ENCODE measurements at regions not wholly inside any gene's neighbourhood (a gene's known extent, or its start where the extent isn't known, plus 50 kb on each side); places are given as distances from the start of the nearest gene placed in this dataset.

DNA sequence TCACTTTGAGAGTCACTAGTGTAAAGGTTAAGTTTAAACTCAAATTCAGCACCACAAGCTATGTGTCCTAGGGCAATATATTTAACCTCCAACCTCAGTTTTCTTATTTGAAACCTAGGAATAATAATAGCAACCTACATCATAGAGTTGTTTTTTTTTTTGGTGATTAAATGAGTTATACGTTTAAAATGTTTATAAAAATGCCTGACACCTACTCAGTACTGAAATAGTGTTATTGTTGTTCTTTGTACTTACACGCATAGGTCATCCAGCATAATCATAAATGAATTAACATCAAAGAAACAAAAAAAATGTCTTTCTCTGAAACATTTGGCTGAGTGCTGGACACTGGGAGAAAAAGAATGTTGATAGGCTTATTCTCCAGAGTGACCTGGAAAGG lies 266.8 kb upstream of the PRMT6 start:
- DNase-seq = no peak
- ChIA-PET CTCF (no interaction called here), POLR2A (no interaction called here)
- H3K27me3 ChIP-seq (replicated peaks; ENCODE audit: control insufficient read depth, insufficient read depth, low read length) = no peaks in the 10 kb centered on the region
- no peak overlapping the region for H3K27ac Mint-ChIP-seq (ENCODE audit: unreplicated experiment)
- H3K4me1 ChIP-seq = no peaks in the 10 kb centered on the region
- TF ChIP-seq, protein P1, sequence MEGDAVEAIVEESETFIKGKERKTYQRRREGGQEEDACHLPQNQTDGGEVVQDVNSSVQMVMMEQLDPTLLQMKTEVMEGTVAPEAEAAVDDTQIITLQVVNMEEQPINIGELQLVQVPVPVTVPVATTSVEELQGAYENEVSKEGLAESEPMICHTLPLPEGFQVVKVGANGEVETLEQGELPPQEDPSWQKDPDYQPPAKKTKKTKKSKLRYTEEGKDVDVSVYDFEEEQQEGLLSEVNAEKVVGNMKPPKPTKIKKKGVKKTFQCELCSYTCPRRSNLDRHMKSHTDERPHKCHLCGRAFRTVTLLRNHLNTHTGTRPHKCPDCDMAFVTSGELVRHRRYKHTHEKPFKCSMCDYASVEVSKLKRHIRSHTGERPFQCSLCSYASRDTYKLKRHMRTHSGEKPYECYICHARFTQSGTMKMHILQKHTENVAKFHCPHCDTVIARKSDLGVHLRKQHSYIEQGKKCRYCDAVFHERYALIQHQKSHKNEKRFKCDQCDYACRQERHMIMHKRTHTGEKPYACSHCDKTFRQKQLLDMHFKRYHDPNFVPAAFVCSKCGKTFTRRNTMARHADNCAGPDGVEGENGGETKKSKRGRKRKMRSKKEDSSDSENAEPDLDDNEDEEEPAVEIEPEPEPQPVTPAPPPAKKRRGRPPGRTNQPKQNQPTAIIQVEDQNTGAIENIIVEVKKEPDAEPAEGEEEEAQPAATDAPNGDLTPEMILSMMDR (IDR thresholded peaks at IDR 0.05; ENCODE audit: insufficient read depth in 1 of 2, low read depth in 1 of 2, low read length in 1 of 2, severe bottlenecking in 1 of 2, unreplicated experiment in 1 of 2) = no peak
- H3K27me3 Mint-ChIP-seq (ENCODE audit: insufficient read depth, unreplicated experiment) = peaks cover 2% of the 10 kb centered on the region
- intact Hi-C loops (cut with micrococcal nuclease; ENCODE audit: unreplicated experiment) = no loop called here
- H3K36me3 ChIP-seq (ENCODE audit: control insufficient read depth, insufficient read depth, low read length) = no peaks in the 10 kb centered on the region
- H3K36me3 Mint-ChIP-seq (ENCODE audit: insufficient read depth, unreplicated experiment) = no peaks in the 10 kb centered on the region
- H3K9me3 Mint-ChIP-seq (ENCODE audit: unreplicated experiment) = no peaks in the 10 kb centered on the region
- BruUV-seq (replicated peaks) = no TSS peak
- no peaks in the 10 kb centered on the region for H3K9me3 ChIP-seq
- no peaks in the 10 kb centered on the region for H3K4me1 Mint-ChIP-seq (ENCODE audit: low read depth, unreplicated experiment)
- H3K4me3 ChIP-seq (ENCODE audit: low read depth, low read length) = no peak overlapping the region
- no peak overlapping the region for H3K4me3 Mint-ChIP-seq (ENCODE audit: unreplicated experiment)

DNA sequence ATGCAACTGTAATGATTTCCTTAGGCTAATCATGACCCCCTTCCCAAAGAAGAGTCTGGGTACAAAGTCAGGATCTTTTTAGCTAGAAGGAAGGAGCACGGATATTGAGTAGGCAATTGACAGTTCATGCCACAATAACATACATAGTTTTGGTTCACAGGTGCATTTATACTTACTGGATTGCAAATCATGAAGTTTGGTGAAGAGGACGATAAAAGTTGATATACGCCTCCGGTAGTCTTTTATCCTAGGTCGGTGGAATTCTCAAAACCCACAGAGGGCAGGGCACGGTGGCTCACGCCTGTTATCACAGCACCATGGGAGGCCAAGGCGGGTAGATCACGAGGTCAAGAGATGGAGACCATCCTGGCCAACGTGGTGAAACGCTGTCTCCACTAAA lies 265.4 kb upstream of the PRMT6 start:
- DNase-seq = no peak
- CTCF ChIA-PET = no interaction called here
- Histone ChIP-seq H3K4me1 (no peaks in the 10 kb centered on the region), H3K27me3 (replicated peaks; ENCODE audit: control insufficient read depth, insufficient read depth, low read length) (no peaks in the 10 kb centered on the region), H3K36me3 (ENCODE audit: control insufficient read depth, insufficient read depth, low read length) (no peaks in the 10 kb centered on the region), H3K4me3 (ENCODE audit: low read depth, low read length) (no peak overlapping the region), H3K9me3 (no peaks in the 10 kb centered on the region)
- Mint-ChIP-seq H3K4me3 (ENCODE audit: unreplicated experiment) (no peak overlapping the region), H3K9me3 (ENCODE audit: unreplicated experiment) (no peaks in the 10 kb centered on the region), H3K27ac (ENCODE audit: unreplicated experiment) (no peak overlapping the region), H3K4me1 (ENCODE audit: low read depth, unreplicated experiment) (no peaks in the 10 kb centered on the region), H3K36me3 (ENCODE audit: insufficient read depth, unreplicated experiment) (no peaks in the 10 kb centered on the region), H3K27me3 (ENCODE audit: insufficient read depth, unreplicated experiment) (peaks cover 2% of the 10 kb centered on the region)
- intact Hi-C loops (cut with micrococcal nuclease; ENCODE audit: unreplicated experiment) = no loop called here
- no TSS peak for BruUV-seq (replicated peaks)
- POLR2A ChIA-PET = no interaction called here
- TF ChIP-seq, protein P1 (IDR thresholded peaks at IDR 0.05; ENCODE audit: insufficient read depth in 1 of 2, low read depth in 1 of 2, low read length in 1 of 2, severe bottlenecking in 1 of 2, unreplicated experiment in 1 of 2) = no peak

DNA sequence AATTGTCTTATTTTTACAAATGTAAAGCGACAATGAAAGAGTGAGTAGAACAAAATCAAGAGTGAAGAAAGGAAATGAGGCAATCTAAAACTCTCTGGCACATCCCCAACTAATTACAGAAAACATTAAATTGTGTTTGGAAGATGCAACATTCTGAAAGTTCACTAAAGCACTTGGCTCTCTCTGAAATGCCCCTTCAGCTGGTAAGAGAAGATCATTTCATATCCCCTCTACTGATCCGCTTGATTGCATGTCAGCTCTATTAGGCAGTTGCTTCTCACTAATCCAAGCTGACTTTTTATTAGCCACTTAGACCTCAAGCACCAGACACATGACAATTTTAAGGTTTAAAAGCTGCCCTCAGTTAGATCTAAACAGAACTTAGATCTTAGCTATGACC lies 262.8 kb upstream of the PRMT6 start:
- DNase-seq = no peak
- no peak overlapping the region for H3K27ac Mint-ChIP-seq (ENCODE audit: unreplicated experiment)
- H3K9me3 Mint-ChIP-seq (ENCODE audit: unreplicated experiment) = no peaks in the 10 kb centered on the region
- Histone ChIP-seq H3K9me3 (no peaks in the 10 kb centered on the region), H3K4me3 (ENCODE audit: low read depth, low read length) (no peak overlapping the region), H3K36me3 (ENCODE audit: control insufficient read depth, insufficient read depth, low read length) (no peaks in the 10 kb centered on the region), H3K27me3 (replicated peaks; ENCODE audit: control insufficient read depth, insufficient read depth, low read length) (no peaks in the 10 kb centered on the region), H3K4me1 (no peaks in the 10 kb centered on the region)
- intact Hi-C loops (cut with micrococcal nuclease; ENCODE audit: unreplicated experiment) = no loop called here
- H3K27me3 Mint-ChIP-seq (ENCODE audit: insufficient read depth, unreplicated experiment) = no peaks in the 10 kb centered on the region
- ChIA-PET CTCF (no interaction called here), POLR2A (no interaction called here)
- BruUV-seq (replicated peaks) = no TSS peak
- H3K36me3 Mint-ChIP-seq (ENCODE audit: insufficient read depth, unreplicated experiment) = no peaks in the 10 kb centered on the region
- no peaks in the 10 kb centered on the region for H3K4me1 Mint-ChIP-seq (ENCODE audit: low read depth, unreplicated experiment)
- TF ChIP-seq, protein P1 (IDR thresholded peaks at IDR 0.05; ENCODE audit: insufficient read depth in 1 of 2, low read depth in 1 of 2, low read length in 1 of 2, severe bottlenecking in 1 of 2, unreplicated experiment in 1 of 2) = no peak
- no peak overlapping the region for H3K4me3 Mint-ChIP-seq (ENCODE audit: unreplicated experiment)
